CD4-positive, alpha-beta T cell treated with Interleukin-2 at 100 ng/mL for 4 hours (primary cell): ENCODE measurements at regions not wholly inside any gene's neighbourhood (a gene's known extent, or its start where the extent isn't known, plus 50 kb on each side); places are given as distances from the start of the nearest gene placed in this dataset.
"Not testable (repeated sequence)": the region's sequence is repeated elsewhere in the genome, so short reads cannot be mapped to it uniquely, and the experiment has no call there.

Source experiments
- DNase-seq: peaks from one replicate; pipeline ENCODE4 v3.0.0-alpha.2; 2020; ENCODE audit warnings: low spot score

DNA sequence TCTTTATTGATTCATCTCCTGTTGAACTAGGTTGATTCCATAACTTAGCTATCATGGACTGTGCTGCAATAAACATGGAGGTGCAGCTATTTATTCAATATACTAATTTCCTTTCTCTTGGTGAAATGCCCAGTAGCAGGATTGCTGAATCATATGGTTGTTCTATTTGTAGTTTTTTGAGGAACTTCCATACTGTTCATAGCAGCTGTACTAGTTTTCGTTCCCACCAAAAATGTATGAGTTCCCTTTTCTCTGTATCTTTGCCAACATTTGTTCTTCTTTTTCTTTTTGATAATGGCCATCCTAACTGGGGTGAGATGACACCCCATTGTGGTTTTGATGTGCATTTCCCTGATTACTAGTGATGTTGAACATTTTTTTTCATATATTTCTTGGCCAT is 87.2 kb upstream of the NAV2 start:
- no peak for DNase-seq

DNA sequence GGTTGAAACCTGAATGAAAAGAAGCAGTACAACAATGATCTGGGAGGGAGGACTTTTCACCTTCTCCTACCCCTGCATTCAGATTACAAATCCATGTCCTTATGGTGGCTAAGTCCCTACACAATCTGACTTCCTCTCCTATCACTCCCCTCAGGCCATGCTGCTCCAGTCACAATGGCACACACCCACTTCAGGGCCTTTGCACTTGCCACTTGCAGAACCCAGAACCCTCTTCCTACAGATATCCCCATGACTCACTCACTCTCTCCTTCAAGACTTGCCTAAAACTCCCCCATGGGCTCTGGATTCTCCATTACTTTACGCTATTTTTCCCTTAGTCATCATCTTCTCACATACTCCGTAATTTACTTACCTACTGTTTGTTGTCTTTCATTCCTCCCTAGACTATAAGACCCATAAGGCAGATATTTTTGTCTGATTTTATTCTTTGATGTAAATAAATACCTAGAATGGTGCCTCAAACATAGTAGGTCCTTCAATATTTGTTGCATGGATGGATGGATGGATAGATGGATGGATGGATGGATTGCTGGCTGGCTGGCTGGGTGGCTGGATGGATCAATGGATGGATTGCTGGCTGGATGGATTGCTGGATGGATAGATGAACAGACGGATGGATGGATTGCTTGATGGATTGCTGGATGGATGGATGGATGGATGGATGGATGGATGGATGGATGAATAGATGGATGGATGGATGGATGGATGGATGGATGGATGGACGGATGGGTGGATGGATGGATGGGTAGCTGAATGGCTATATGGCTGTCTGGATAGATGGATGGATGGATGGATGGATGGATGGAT is 94.7 kb upstream of the NAV2 start:
- no peak for DNase-seq

DNA sequence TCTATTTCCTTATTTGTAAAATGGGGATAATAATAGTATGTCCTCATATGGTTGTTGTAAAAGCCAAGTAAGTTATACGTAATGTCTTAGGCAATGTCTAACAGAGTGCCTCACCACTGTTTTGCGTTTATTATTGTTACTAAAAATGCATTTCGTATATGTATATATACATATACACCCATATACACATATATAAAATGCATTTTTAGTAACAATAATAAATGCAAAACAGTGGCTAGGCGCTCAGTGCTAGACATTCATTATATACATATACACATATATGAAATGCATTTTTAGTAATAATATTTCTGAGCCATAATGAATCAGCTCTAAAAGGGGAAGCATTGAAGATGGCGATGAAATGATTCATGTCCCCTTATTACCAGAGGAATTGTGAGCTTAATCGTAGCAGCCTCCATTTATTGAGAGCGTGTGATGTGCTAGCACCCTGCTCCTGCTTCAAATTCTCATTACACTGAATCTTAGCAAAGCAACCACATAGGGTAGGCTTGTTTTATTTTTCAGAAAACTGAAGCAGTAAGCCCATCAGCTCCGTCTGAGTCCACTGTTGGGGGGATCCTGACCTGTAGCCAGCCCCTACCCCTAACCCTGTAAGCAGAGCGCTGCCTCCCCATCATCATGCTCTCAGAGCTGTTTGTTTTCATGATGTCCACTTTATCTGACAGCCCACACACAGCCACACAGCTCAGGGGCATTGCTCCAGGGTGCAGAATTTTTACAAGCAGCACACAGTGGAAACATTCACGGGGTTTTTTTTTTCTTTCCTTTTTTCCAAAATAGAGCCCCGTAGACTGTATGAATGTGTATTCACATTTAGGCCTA is 97.1 kb upstream of the NAV2 start:
- no peak for DNase-seq

DNA sequence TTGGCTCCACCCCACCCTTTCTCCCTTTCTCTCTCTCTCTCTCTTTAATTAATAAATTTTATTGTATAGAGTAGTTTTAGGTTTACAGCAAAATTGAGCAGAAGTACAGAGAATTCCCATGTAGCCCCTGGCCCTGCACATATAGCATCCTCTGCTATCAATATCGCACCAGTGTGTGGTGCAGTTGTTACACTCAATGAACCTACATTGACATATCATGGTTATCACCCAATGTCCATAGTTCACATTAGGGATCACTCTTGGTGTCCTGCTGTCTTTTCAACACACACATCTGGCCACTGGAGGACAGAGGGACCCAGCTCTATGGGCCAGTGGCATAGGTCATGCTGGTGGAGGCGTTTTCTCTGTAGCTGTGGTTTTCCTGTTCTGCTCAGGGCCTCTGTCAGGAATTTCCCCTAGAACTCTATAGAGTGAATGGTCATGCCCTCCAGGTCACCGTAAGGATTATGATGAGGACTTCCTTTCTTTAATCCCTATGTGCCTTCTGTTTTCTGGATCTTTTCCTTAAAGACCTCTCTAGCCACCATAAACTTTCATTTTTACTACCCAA is 98.2 kb upstream of the NAV2 start:
- no peak for DNase-seq

GRCh38 chr11:19612025-19612424 is 100.6 kb upstream of the NAV2 start:
- not testable (repeated sequence) for DNase-seq

DNA sequence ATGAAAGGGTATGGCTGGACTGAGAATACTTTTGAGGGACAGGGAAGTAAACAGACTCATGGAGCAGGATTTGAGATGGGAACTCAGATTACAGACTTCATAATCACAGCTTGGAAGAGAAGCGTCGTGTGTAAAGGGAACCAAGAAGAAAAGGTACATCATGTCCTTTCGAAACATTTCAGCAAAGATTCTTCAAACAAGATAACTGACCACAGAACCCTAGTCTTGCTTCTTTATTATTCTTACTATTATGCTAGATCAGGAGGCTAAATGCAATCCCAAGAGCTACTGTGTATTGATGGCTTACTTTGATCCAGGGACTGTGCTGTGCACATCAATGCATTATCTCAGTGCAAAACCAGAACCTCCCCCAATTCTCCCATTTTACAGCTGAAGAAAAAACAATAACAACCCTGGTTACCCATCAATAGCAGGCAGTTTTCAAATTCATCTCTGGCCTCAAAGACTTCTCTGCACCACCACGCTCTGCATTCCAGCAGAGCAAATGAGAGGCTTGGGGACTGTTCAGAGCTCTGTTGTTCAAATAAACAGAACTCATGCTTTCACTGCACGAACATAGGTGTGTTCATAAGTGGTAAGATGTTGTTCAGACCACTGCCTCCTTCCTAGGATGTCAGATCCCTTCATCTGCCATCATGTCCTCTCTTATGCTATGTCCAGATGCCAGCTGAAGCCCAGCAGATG is 104.8 kb upstream of the NAV2 start:
- DNase-seq = no peak

GRCh38 chr11:19606856-19607655 is 105.6 kb upstream of the NAV2 start:
- DNase-seq = no peak

DNA sequence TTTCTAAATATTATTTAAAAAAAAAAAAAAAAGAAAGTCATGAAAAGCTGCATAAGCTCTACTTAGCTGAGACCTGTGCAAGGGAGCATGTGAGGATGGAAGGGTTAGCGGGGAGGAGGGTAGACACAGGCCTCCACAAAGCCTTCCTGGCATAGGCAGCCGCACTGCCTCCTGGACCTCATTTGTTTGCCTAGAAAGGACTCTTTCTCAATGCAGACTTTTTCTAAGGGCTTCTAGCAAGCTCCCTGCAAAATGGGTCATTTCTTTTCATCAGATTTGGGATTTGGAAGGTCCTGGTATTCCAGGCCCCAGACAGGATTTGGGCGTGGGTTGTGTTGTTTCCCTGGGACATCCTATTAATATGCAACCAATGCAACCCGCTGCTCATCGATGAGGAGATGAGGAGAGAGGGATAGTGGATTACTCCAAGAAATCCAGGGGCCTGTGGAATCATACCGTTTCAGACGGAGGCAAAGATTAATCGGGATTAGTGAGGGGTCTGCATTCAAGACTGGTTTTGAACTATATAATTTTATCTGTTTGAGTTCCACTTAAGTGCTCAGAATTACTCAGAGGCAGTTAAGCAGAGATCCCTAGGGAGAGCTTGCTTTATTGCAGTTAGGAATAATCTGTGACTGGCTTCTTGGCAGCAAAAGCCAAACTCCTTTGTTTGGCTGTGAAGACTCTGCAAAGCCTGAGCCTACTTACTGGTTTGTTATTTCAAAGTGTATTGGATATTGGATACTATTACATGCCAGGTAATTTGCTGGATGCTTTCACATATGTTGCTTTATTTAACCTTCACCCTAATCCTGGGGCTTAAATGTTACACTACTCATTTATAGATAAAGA is 106.9 kb upstream of the NAV2 start:
- no peak for DNase-seq

DNA sequence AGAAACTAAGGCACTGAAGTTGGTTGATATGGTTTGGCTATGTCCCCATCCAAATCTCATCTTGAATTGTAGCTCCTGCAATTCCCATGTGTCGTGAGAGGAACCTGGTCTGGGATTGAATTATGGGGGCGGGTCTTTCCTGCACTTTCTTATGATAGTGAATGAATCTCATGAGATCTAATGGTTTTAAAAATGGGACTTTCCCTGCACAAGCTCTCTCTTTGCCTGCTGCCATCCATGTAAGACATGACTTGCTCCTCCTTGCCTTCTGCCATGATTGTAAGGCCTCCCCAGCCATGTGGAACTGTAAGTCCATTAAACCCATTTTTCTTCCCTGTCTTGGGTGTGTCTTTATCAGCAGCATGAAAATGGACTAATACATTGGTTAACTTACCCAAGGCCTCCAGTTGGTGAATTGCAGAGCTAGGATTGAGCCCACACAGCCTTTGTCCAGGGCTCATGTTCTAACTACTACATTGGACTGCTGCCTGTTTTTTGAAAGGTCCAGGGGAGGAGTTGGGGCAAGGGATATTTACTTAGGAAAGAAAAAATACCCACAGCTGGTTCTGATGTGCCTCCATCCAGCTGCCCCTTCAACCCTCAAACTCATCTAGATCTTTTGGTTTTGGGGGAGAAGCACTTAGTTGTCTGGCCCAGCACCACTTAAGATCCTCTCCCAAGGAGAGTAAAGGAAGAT is 107.8 kb upstream of the NAV2 start:
- DNase-seq = no peak

- no peak for DNase-seq
Measured at GRCh38 chr11:19603771-19604170, 108.9 kb upstream of the NAV2 start.

GRCh38 chr11:19602891-19603290 is 109.7 kb upstream of the NAV2 start:
- no peak for DNase-seq

DNA sequence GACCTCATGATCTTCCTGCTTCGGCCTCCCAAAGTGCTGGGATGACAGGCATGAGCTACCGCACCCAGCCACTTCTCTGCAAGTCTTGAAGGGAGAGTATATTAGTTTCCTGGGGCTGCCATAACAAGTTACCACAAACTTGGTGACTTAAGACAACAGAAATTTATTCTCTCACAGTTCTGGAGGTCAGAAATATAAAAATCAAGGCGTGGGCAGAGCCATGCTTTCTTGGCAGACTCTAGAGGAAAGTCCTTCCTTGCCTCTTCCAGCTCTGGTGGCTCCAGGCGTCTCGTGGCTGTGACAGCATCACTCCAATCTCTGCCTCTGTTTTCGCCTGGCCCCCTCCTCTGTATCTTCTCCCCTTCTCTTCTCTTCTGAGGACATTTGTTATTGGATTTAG is 110.2 kb upstream of the NAV2 start:
- DNase-seq = no peak

DNA sequence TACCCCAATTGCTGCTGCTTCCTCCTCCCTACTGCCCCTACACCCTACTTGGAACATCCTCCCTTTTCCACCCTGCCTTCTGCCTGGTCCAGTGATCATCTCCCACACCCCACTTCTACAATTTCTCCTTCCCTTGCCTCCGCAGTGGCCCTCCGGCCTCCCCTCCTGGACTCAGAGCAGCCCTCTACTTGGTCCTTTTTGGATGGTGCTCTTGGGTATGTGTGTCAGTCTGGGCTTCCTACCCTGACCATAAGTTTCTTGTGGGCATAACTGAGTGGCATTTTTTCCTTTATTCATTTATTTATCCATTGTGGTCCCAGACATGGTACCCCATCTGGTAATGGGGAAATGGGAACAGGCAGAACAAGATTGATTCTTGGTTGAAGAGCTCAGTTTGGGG is 111.4 kb upstream of the NAV2 start:
- no peak for DNase-seq

DNA sequence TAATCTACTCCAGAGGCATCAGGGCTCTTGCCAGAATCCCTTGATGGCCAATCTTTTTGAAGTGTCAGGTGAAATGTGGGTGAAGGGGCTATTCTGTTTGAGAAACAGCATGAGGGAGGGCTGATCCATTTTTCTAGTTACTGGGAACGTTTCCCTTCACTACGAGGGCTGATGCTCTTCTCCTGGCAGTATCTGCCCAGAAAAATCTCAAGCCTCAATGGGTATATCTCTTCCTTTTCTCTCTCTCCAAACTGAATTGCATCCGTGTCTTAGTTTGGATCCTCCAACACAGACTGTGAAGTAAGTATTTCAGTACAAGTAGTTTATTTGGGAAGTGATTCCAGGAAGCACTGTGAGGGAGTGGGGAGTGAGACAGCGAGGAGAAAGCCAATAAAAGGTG is 113.0 kb upstream of the NAV2 start:
- DNase-seq = no peak

GRCh38 chr11:19598876-19599486 is 113.7 kb upstream of the NAV2 start:
- no peak for DNase-seq

GRCh38 chr11:19598456-19598855 is 114.2 kb upstream of the NAV2 start:
- DNase-seq = no peak

DNA sequence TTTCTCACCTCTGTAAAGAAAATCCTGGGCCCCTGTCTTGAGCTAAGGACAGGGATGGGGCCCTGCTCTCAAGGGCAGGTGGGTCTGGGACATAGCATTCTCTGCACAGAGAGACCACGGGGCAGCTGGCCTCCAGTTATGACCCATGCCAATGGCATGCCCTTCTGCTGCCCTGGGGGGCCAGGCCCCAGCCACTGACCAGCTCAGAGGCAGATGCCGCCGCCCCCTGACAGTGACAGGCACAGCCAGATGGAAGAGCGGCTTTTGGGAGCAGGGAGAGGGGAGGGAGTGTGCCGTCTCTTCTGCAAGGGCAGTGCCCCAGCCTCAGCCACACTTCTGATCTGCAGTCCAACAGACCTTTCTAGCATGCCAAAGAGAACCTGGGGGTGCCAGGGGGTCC is 114.8 kb upstream of the NAV2 start:
- no peak for DNase-seq

GRCh38 chr11:19597206-19597605 is 115.4 kb upstream of the NAV2 start:
- DNase-seq = no peak
